Glutamatergic neuron (in vitro differentiated cells): ENCODE measurements at regions not wholly inside any gene's neighbourhood (a gene's known extent, or its start where the extent isn't known, plus 50 kb on each side); places are given as distances from the start of the nearest gene placed in this dataset.

ENCODE experiments used
- DNase-seq: peaks from one replicate; pipeline ENCODE4 v3.0.0; 2022
- H3K27ac Mint-ChIP-seq: one replicate; pipeline ENCODE4 v1.8.0; 2020; ENCODE audit warnings: mild to moderate bottlenecking, mixed read lengths, inconsistent platforms; ENCODE audit not compliant: unreplicated experiment
- H3K27me3 Mint-ChIP-seq: one replicate; pipeline ENCODE4 v1.8.0; 2020; ENCODE audit warnings: mild to moderate bottlenecking, moderate library complexity, mixed read lengths, inconsistent platforms; ENCODE audit not compliant: unreplicated experiment
- H3K36me3 Mint-ChIP-seq: one replicate; pipeline ENCODE4 v1.8.0; 2020; ENCODE audit warnings: mild to moderate bottlenecking, mixed read lengths, inconsistent platforms; ENCODE audit not compliant: unreplicated experiment
- H3K4me1 Mint-ChIP-seq: one replicate; pipeline ENCODE4 v1.8.0; 2020; ENCODE audit warnings: mild to moderate bottlenecking, low read depth, mixed read lengths, inconsistent platforms; ENCODE audit not compliant: unreplicated experiment
- H3K4me3 Mint-ChIP-seq: one replicate; pipeline ENCODE4 v1.8.0; 2020; ENCODE audit warnings: mild to moderate bottlenecking, mixed read lengths, inconsistent platforms; ENCODE audit not compliant: unreplicated experiment
- H3K9me3 Mint-ChIP-seq: one replicate; pipeline ENCODE4 v1.8.0; 2020; ENCODE audit warnings: mild to moderate bottlenecking, moderate library complexity, mixed read lengths, inconsistent platforms; ENCODE audit not compliant: unreplicated experiment
- TF ChIP-seq, protein P1 (sequence below): fragments of 200-600 bp; sonication (generic); IDR thresholded peaks from one replicate; pipeline ENCODE4 v1.5.0; 2021; ENCODE audit not compliant: partially characterized antibody, unreplicated experiment

GRCh38 chr18:34540897-34541296 is 169.2 kb upstream of the DTNA start:
- DNase-seq, result no peak
- Mint-ChIP-seq H3K9me3 (peaks cover 2% of the 10 kb centered on the region), H3K36me3 (no peaks in the 10 kb centered on the region), H3K27me3 (no peaks in the 10 kb centered on the region), H3K27ac (no peak overlapping the region), H3K4me3 (no peak overlapping the region), H3K4me1 (peaks cover 13% of the 10 kb centered on the region)
- TF ChIP-seq, protein P1, sequence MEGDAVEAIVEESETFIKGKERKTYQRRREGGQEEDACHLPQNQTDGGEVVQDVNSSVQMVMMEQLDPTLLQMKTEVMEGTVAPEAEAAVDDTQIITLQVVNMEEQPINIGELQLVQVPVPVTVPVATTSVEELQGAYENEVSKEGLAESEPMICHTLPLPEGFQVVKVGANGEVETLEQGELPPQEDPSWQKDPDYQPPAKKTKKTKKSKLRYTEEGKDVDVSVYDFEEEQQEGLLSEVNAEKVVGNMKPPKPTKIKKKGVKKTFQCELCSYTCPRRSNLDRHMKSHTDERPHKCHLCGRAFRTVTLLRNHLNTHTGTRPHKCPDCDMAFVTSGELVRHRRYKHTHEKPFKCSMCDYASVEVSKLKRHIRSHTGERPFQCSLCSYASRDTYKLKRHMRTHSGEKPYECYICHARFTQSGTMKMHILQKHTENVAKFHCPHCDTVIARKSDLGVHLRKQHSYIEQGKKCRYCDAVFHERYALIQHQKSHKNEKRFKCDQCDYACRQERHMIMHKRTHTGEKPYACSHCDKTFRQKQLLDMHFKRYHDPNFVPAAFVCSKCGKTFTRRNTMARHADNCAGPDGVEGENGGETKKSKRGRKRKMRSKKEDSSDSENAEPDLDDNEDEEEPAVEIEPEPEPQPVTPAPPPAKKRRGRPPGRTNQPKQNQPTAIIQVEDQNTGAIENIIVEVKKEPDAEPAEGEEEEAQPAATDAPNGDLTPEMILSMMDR, result no peak

DNA sequence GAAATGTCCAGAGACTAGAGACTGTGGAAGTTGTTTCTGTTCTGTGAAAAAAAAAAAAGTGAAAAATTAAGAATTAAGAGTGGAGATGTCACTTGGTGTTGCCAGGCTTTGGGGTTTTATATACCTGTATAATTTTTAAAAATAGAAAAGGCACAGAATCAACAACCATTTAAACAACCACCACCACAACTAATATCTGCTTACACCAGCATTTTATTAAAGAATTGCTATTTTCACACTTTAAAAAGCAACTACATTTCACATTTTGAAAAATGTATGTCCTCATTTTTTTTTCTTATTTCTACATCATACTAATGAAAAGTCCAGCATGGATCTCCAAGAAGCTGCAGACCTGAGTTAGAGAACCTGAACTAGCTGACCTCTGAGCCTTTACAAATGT is 167.5 kb upstream of the DTNA start:
- peaks cover 2% of the 10 kb centered on the region for H3K9me3 Mint-ChIP-seq
- no peak overlapping the region for H3K4me3 Mint-ChIP-seq
- TF ChIP-seq, protein P1, result no peak
- peaks cover 18% of the 10 kb centered on the region for H3K4me1 Mint-ChIP-seq
- DNase-seq, result no peak
- H3K27ac Mint-ChIP-seq, result no peak overlapping the region
- no peaks in the 10 kb centered on the region for H3K27me3 Mint-ChIP-seq
- no peaks in the 10 kb centered on the region for H3K36me3 Mint-ChIP-seq

- no peak overlapping the region for H3K4me3 Mint-ChIP-seq
- peaks cover 18% of the 10 kb centered on the region for H3K4me1 Mint-ChIP-seq
- DNase-seq, result no peak
- H3K9me3 Mint-ChIP-seq, result peaks cover 2% of the 10 kb centered on the region
- TF ChIP-seq, protein P1, result no peak
- H3K27ac Mint-ChIP-seq, result peak overlapping the region; percentile 13
- no peaks in the 10 kb centered on the region for H3K36me3 Mint-ChIP-seq
- no peaks in the 10 kb centered on the region for H3K27me3 Mint-ChIP-seq
These were observed 166.7 kb upstream of the DTNA start for GRCh38 chr18:34543356-34543755.

DNA sequence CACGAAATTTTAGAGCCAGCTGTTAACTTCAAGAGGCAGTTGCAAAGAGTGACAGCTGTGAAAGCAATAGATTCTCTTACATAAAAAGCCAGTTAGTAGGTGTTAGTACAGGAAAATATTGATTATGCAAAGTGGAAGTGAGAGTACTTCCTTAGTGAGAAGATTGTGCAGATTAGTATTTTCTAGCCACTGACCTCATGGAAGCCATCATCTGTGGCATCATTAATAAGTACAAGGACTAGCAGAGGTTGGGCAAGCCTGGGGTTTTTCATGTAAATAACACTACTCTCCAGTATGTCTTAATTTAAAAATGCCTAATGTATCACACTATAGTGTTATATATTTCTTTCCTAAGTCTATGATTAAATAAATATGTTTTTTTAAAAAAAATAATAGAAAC is 166.2 kb upstream of the DTNA start:
- Mint-ChIP-seq H3K4me1 (peaks cover 18% of the 10 kb centered on the region), H3K36me3 (no peaks in the 10 kb centered on the region), H3K4me3 (no peak overlapping the region), H3K27ac (peak overlapping the region; percentile 13), H3K9me3 (peaks cover 2% of the 10 kb centered on the region), H3K27me3 (no peaks in the 10 kb centered on the region)
- DNase-seq, result no peak
- TF ChIP-seq, protein P1, result no peak

- Mint-ChIP-seq H3K27ac (no peak overlapping the region), H3K27me3 (no peaks in the 10 kb centered on the region), H3K4me1 (peaks cover 19% of the 10 kb centered on the region), H3K9me3 (peaks cover 2% of the 10 kb centered on the region), H3K36me3 (no peaks in the 10 kb centered on the region), H3K4me3 (no peak overlapping the region)
- TF ChIP-seq, protein P1, result no peak
- no peak for DNase-seq
These were observed 165.2 kb upstream of the DTNA start for GRCh38 chr18:34544930-34545329.
